K562 (cell line): ENCODE measurements at regions not wholly inside any gene's neighbourhood (a gene's known extent, or its start where the extent isn't known, plus 50 kb on each side); places are given as distances from the start of the nearest gene placed in this dataset.

Experiments used
- ATAC-seq: fragments of 200-7000 bp; cut with Tn5 transposase; 3 replicates; pipeline ENCODE4 v1.9.1; 2020; ENCODE audit warnings: moderate library complexity
- BruUV-seq: library from RNA; stranded (reverse); fragments of 400-500 nt; replicated peaks from 2 replicates; lab custom pipeline; 2021; lab: Mats Ljungman, UMichigan
- CTCF ChIA-PET: fragments of 300-600 bp; formaldehyde crosslinking; extraction: SDS; loops from one replicate; lab custom pipeline; 2021; ENCODE audit warnings: low intra/inter-chr PET ratio; lab: Yijun Ruan, JAX
- POLR2A ChIA-PET: fragments of 300-600, 350-650 bp; sonication (Branson Sonifier 250); formaldehyde crosslinking; extraction: SDS; loops from one replicate; lab custom pipeline; 2021; ENCODE audit warnings: antibody characterized with exemption, inconsistent platforms; lab: Yijun Ruan, JAX
- DNase-seq, 4 experiments: peaks; one replicate each; pipeline versions ENCODE4 v3.0.0 to v3.0.0-alpha.2; 2011 to 2018; ENCODE audit warnings: low spot score in 3 of 4, mixed read lengths in 3 of 4; ENCODE audit errors: extremely low read depth in 1 of 4
- FAIRE-seq: peaks from 2 replicates; lab custom pipeline; 2011; peaks lifted over from hg19 to GRCh38; lab: Jason Lieb, UNC
- H2AFZ ChIP-seq: 2 replicates; pipeline ENCODE4 v1.6.0; 2011; ENCODE audit warnings: low read depth, low read length, control low read depth, inconsistent platforms
- H3K27ac ChIP-seq: fragments of 200-600 bp; 3 replicates; pipeline ENCODE4 v1.8.0; 2011; ENCODE audit warnings: low read depth, mild to moderate bottlenecking, control low read depth, inconsistent platforms, low read length, moderate library complexity, mixed read lengths; ENCODE audit errors: extremely low read depth
- H3K27me3 ChIP-seq, 2 experiments: fragments of 300-600 bp in 1 of 2; 2 replicates in 1 of 2; 3 replicates in 1 of 2; pipeline versions ENCODE4 v1.6.0 to v1.8.0; 2011; ENCODE audit warnings: inconsistent platforms in 2 of 2, low read length in 2 of 2, mild to moderate bottlenecking in 1 of 2, mixed read lengths in 1 of 2, moderate library complexity in 1 of 2; ENCODE audit not compliant: control insufficient read depth in 2 of 2, insufficient read depth in 2 of 2
- H3K36me3 ChIP-seq: fragments of 300-600 bp; 3 replicates; pipeline ENCODE4 v1.8.0; 2011; ENCODE audit warnings: mild to moderate bottlenecking, low read length, inconsistent platforms; ENCODE audit not compliant: control insufficient read depth, insufficient read depth
- H3K4me1 ChIP-seq, 2 experiments: fragments of 200-600 bp in 1 of 2; replicated peaks in 1 of 2; 2 replicates in 1 of 2; 3 replicates in 1 of 2; pipeline versions ENCODE4 v1.5.1 to v1.8.0; 2011; ENCODE audit warnings: inconsistent platforms in 2 of 2, low read length in 2 of 2, mild to moderate bottlenecking in 1 of 2, mixed read lengths in 1 of 2, moderate library complexity in 1 of 2; ENCODE audit not compliant: control insufficient read depth in 2 of 2, insufficient read depth in 2 of 2
- H3K4me2 ChIP-seq: 2 replicates; pipeline ENCODE4 v1.6.1; 2011; ENCODE audit warnings: low read length, control low read depth, inconsistent platforms, mixed read lengths; ENCODE audit not compliant: insufficient read depth
- H3K4me3 ChIP-seq: fragments of 200-600 bp; sonication (generic), shearing (Covaris generic); 2 replicates; pipeline ENCODE4 v1.5.1; 2016; ENCODE audit warnings: control low read depth, inconsistent platforms
- H3K79me2 ChIP-seq: fragments of 200-600 bp; 3 replicates; pipeline ENCODE4 v1.8.0; 2011; ENCODE audit warnings: low read length, inconsistent platforms; ENCODE audit not compliant: control insufficient read depth, insufficient read depth
- H3K9ac ChIP-seq, 2 experiments: 2 replicates each; pipeline versions ENCODE4 v1.6.0 to v1.6.1; 2011; ENCODE audit warnings: low read depth in 2 of 2, low read length in 2 of 2, control low read depth in 1 of 2, inconsistent platforms in 1 of 2, mild to moderate bottlenecking in 1 of 2, mixed read lengths in 1 of 2; ENCODE audit not compliant: insufficient read depth in 1 of 2
- H3K9me1 ChIP-seq: one replicate; pipeline ENCODE4 v1.6.0; 2011; ENCODE audit warnings: inconsistent platforms, mild to moderate bottlenecking, low read length, moderate library complexity; ENCODE audit not compliant: control insufficient read depth, insufficient read depth
- H3K9me3 ChIP-seq: replicated peaks from 2 replicates; pipeline ENCODE4 v1.5.1; 2011; ENCODE audit warnings: low read depth, low read length, inconsistent platforms; ENCODE audit not compliant: control insufficient read depth, insufficient read depth
- H4K20me1 ChIP-seq: replicated peaks from 2 replicates; pipeline ENCODE4 v1.6.1; 2011; ENCODE audit warnings: low read length, inconsistent platforms, mixed read lengths; ENCODE audit not compliant: control insufficient read depth, insufficient read depth
- FOXA1 ChIP-seq: fragments of 450-650 bp; IDR thresholded peaks from 2 replicates; pipeline ENCODE4 v1.6.1; 2016; ENCODE audit warnings: mild to moderate bottlenecking, borderline replicate concordance
- HNRNPL ChIP-seq: fragments of 200-400 bp; formaldehyde crosslinking; IDR thresholded peaks from 2 replicates; pipeline ENCODE4 v1.6.1; 2017; ENCODE audit warnings: low read depth, mild to moderate bottlenecking, low read length
- KLF1 ChIP-seq: fragments of 450-650 bp; IDR thresholded peaks from 2 replicates; pipeline ENCODE4 v1.6.1; 2016; ENCODE audit warnings: missing genetic modification characterization, missing compliant biosample characterization
- MCM3 ChIP-seq: fragments of 450-650 bp; IDR thresholded peaks from 2 replicates; pipeline ENCODE4 v1.6.1; 2016
- MED1 ChIP-seq: sonication (generic); formaldehyde crosslinking; IDR thresholded peaks from 2 replicates; pipeline ENCODE4 v1.8.1; 2023; ENCODE audit warnings: missing genetic modification reagents, borderline replicate concordance
- MEF2A ChIP-seq: IDR thresholded peaks from 2 replicates; pipeline ENCODE4 v1.6.1; 2011; ENCODE audit warnings: low read depth, mild to moderate bottlenecking, low read length, moderate library complexity; ENCODE audit not compliant: control insufficient read depth
- MTA3 ChIP-seq: fragments of 450-650 bp; formaldehyde crosslinking; IDR thresholded peaks from 2 replicates; pipeline ENCODE4 v1.6.1; 2017; ENCODE audit warnings: mild to moderate bottlenecking, borderline replicate concordance
- MYC ChIP-seq, 2 experiments: fragments of 250-450 bp in 1 of 2; sonication (Bioruptor Pico) in 1 of 2; IDR thresholded peaks; 2 replicates each; pipeline versions ENCODE4 v1.5.1 to v1.6.1; 2012 to 2021; ENCODE audit warnings: low read depth in 2 of 2, borderline replicate concordance in 1 of 2, improper control_type of control experiment in 1 of 2, low read length in 1 of 2, mild to moderate bottlenecking in 1 of 2, moderate library complexity in 1 of 2
- NR2C2 ChIP-seq, 2 experiments: fragments of 200-800 bp in 1 of 2; sonication (Bioruptor generic) in 1 of 2; sonication (generic) in 1 of 2; formaldehyde crosslinking in 1 of 2; IDR thresholded peaks; 2 replicates each; pipeline versions ENCODE4 v1.6.1 to v1.8.0; 2016 to 2022; ENCODE audit warnings: mild to moderate bottlenecking in 1 of 2, missing compliant biosample characterization in 1 of 2, missing genetic modification characterization in 1 of 2, missing genetic modification reagents in 1 of 2
- ZNF431 ChIP-seq: sonication (generic); formaldehyde crosslinking; IDR thresholded peaks from 2 replicates; pipeline ENCODE4 v1.8.0; 2022; ENCODE audit warnings: mild to moderate bottlenecking, missing genetic modification reagents
- ZNF785 ChIP-seq: fragments of 250-450 bp; sonication (Bioruptor Pico); IDR thresholded peaks from 2 replicates; pipeline ENCODE4 v1.4.0; 2020; ENCODE audit warnings: mild to moderate bottlenecking
- WGBS: fragments of 100-300 bp; shearing (Covaris generic); methylation state at CpG from one replicate; pipeline ENCODE4 v1.1.6; 2016; ENCODE audit warnings: low coverage, mixed read lengths; ENCODE audit not compliant: insufficient coverage; ENCODE audit errors: missing lambda C conversion rate; 5-methylcytosine and 5-hydroxymethylcytosine counted together
- in situ Hi-C: fragments of 300-500 bp; cut with MboI; formaldehyde crosslinking; loops from 4 replicates; pipeline ENCODE4 v1.15.0; 2018; ENCODE audit warnings: inconsistent platforms, mixed read lengths
- intact Hi-C: fragments of 100-400 bp; cut with micrococcal nuclease; formaldehyde crosslinking; loops from 2 replicates; pipeline ENCODE4 v1.14.2; 2022
- TF ChIP-seq, protein P1 (sequence below): fragments of 250-450 bp; sonication (Bioruptor Pico); IDR thresholded peaks from 2 replicates; pipeline ENCODE4 v1.8.0; 2022; ENCODE audit warnings: moderate library complexity, mild to moderate bottlenecking, inconsistent platforms
- TF ChIP-seq, protein P2 (sequence below): fragments of 250-450 bp; sonication (Bioruptor Pico); IDR thresholded peaks from 2 replicates; pipeline ENCODE4 v1.8.0; 2022; ENCODE audit warnings: moderate library complexity, mild to moderate bottlenecking, inconsistent platforms
- TF ChIP-seq, protein P3 (sequence below), 2 experiments: IDR thresholded peaks; 2 replicates each; pipeline ENCODE4 v1.6.1; 2011; ENCODE audit warnings: borderline replicate concordance in 1 of 2, control low read depth in 1 of 2, low read depth in 1 of 2, low read length in 1 of 2, mild to moderate bottlenecking in 1 of 2, mixed read lengths in 1 of 2, moderate library complexity in 1 of 2; ENCODE audit not compliant: insufficient read depth in 1 of 2, insufficient read length in 1 of 2, poor library complexity in 1 of 2, severe bottlenecking in 1 of 2; ENCODE audit errors: extremely low read depth in 1 of 2
- TF ChIP-seq, protein P4 (sequence below): fragments of 250-450 bp; sonication (Bioruptor Pico); IDR thresholded peaks from 2 replicates; pipeline ENCODE4 v1.5.0; 2021
- TF ChIP-seq, protein P5 (sequence below), 2 experiments: fragments of 250-450 bp in 1 of 2; fragments of 450-650 bp in 1 of 2; sonication (Bioruptor Pico) in 1 of 2; IDR thresholded peaks; 2 replicates each; pipeline versions ENCODE4 v1.6.1 to v1.8.0; 2016 to 2021; ENCODE audit warnings: mild to moderate bottlenecking in 2 of 2, moderate library complexity in 2 of 2, missing compliant biosample characterization in 1 of 2, missing genetic modification characterization in 1 of 2

DNA sequence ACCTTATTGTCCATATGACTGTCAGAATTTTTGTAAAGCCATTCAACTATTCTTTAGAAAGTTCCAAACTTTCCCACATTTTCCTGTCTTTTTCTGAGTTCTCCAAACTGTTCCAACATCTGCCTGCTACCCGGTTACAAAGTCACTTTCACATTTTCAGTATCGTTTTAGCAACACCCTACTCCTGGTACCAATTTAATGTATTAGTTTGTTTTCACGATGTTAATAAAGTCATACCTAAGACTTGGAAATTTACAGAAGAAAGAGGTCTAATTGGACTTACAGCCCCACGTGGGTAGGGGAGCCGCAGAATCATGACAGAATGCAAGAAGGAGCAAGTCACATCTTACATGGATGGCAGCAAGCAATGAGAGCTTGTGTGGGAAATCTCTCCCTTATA is 867.8 kb downstream of the AMY1C start (continued):
- TF ChIP-seq, protein P1, sequence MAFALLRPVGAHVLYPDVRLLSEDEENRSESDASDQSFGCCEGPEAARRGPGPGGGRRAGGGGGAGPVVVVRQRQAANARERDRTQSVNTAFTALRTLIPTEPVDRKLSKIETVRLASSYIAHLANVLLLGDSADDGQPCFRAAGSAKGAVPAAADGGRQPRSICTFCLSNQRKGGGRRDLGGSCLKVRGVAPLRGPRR (CRISPR knock-in tag): no peak
- TF ChIP-seq, protein P2, sequence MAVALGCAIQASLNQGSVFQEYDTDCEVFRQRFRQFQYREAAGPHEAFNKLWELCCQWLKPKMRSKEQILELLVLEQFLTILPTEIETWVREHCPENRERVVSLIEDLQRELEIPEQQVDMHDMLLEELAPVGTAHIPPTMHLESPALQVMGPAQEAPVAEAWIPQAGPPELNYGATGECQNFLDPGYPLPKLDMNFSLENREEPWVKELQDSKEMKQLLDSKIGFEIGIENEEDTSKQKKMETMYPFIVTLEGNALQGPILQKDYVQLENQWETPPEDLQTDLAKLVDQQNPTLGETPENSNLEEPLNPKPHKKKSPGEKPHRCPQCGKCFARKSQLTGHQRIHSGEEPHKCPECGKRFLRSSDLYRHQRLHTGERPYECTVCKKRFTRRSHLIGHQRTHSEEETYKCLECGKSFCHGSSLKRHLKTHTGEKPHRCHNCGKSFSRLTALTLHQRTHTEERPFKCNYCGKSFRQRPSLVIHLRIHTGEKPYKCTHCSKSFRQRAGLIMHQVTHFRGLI (CRISPR knock-in tag): no peak
- TF ChIP-seq MEF2A: no peak
- TF ChIP-seq, protein P3, sequence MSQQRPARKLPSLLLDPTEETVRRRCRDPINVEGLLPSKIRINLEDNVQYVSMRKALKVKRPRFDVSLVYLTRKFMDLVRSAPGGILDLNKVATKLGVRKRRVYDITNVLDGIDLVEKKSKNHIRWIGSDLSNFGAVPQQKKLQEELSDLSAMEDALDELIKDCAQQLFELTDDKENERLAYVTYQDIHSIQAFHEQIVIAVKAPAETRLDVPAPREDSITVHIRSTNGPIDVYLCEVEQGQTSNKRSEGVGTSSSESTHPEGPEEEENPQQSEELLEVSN (IDR thresholded peaks at IDR 0.05; ENCODE audit: borderline replicate concordance in 1 of 2, extremely low read depth in 1 of 2, insufficient read depth in 1 of 2, insufficient read length in 1 of 2, low read depth in 1 of 2, low read length in 1 of 2, poor library complexity in 1 of 2, severe bottlenecking in 1 of 2): no peak

DNA sequence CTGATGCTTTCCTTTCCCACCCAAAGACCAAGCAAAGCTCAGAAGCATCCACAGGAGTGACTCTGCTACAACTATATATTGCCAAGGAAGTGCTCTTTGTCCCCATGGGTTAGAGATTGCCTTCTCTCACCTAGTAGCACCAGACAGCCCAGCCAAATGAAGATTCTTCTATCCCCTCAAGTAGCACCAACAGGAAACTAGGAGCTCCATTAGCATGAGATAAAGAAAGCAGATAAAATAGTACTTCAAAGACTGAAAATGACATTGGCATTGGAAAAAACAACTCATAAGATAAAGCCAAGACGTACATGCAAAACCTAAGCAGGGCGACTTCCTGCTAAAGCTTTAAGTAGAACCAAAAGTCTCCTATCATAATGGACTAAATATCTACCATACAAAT is 871.5 kb downstream of the AMY1C start:
- Histone ChIP-seq H3K36me3 (no peaks in the 10 kb centered on the region), H3K9me3 (no peaks in the 10 kb centered on the region), H2AFZ (no peak overlapping the region), H3K4me2 (no peak overlapping the region), H3K4me3 (no peak overlapping the region), H4K20me1 (no peaks in the 10 kb centered on the region), H3K79me2 (no peaks in the 10 kb centered on the region), H3K4me1 (no peaks in the 10 kb centered on the region), H3K27me3 (no peaks in the 10 kb centered on the region), H3K9ac (no peak overlapping the region), H3K9me1 (no peaks in the 10 kb centered on the region), H3K27ac (no peak overlapping the region)
- in situ Hi-C loops: no loop called here
- intact Hi-C loops: no loop called here
- CTCF ChIA-PET: no interaction called here
- FAIRE-seq (no peak), ATAC-seq (no peak), DNase-seq (no peak)
- POLR2A ChIA-PET: no interaction called here
- 0% methylated on average over 2 of the region's 2 CpGs for WGBS
- BruUV-seq: no TSS peak
- TF ChIP-seq MED1 (CRISPR knock-in tag) (no peak), ZNF431 (no peak), MCM3 (no peak), MTA3 (no peak), FOXA1 (no peak), MYC (IDR thresholded peaks at IDR 0.05; ENCODE audit: low read depth, low read length) (no peak), MYC (CRISPR knock-in tag; IDR thresholded peaks at IDR 0.05; ENCODE audit: borderline replicate concordance, low read depth) (no peak), ZNF785 (CRISPR knock-in tag) (no peak), NR2C2 (CRISPR knock-in tag; IDR thresholded peaks at IDR 0.05) (no peak), NR2C2 (tag; IDR thresholded peaks at IDR 0.05) (no peak), HNRNPL (no peak), KLF1 (tag) (no peak)
- TF ChIP-seq, protein P4, sequence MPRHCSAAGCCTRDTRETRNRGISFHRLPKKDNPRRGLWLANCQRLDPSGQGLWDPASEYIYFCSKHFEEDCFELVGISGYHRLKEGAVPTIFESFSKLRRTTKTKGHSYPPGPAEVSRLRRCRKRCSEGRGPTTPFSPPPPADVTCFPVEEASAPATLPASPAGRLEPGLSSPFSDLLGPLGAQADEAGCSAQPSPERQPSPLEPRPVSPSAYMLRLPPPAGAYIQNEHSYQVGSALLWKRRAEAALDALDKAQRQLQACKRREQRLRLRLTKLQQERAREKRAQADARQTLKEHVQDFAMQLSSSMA (CRISPR knock-in tag): no peak
- TF ChIP-seq, protein P5, sequence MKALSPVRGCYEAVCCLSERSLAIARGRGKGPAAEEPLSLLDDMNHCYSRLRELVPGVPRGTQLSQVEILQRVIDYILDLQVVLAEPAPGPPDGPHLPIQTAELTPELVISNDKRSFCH (CRISPR knock-in tag; IDR thresholded peaks at IDR 0.05): no peak
- TF ChIP-seq, protein P5 (tag; IDR thresholded peaks at IDR 0.05): no peak
